Epithelial cell of esophagus (primary cell): ENCODE measurements at regions not wholly inside any gene's neighbourhood (a gene's known extent, or its start where the extent isn't known, plus 50 kb on each side); places are given as distances from the start of the nearest gene placed in this dataset.
A peak's percentile ranks its signal among the peaks of the same experiment; 100 is the strongest.

Experiments
- DNase-seq: peaks from one replicate; pipeline ENCODE4 v3.0.0; 2010; ENCODE audit warnings: low read depth
- H3K4me3 ChIP-seq: 2 replicates; pipeline ENCODE4 v1.5.1; 2011; ENCODE audit warnings: mild to moderate bottlenecking, low read length, control low read depth
- TF ChIP-seq, protein P1 (sequence below): IDR thresholded peaks from 2 replicates; pipeline ENCODE4 v1.5.1; 2011; ENCODE audit warnings: low read depth, mild to moderate bottlenecking, low read length, control low read depth, inconsistent platforms; ENCODE audit not compliant: insufficient read depth; ENCODE audit errors: missing control alignments

DNA sequence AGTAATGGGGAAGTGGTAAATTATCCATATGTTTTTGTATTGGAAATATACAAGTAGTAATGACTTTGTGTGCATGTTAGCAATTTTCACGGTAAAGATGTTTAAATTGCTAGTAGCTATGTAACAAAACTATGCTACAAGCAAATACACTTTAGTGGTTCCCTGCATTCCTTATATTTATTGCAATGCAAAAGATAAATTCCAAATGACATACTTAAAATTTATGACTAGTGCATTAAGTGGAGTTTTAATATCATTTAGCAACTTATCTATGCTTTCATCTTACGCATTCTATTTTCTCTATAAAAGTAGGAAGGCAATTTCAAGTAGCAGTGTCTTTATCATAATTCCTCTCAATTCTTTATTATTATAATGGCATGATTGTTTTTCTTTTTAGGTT is 482.8 kb downstream of the SLITRK5 start:
- DNase-seq = no peak
- H3K4me3 ChIP-seq = no peak overlapping the region
- TF ChIP-seq, protein P1, sequence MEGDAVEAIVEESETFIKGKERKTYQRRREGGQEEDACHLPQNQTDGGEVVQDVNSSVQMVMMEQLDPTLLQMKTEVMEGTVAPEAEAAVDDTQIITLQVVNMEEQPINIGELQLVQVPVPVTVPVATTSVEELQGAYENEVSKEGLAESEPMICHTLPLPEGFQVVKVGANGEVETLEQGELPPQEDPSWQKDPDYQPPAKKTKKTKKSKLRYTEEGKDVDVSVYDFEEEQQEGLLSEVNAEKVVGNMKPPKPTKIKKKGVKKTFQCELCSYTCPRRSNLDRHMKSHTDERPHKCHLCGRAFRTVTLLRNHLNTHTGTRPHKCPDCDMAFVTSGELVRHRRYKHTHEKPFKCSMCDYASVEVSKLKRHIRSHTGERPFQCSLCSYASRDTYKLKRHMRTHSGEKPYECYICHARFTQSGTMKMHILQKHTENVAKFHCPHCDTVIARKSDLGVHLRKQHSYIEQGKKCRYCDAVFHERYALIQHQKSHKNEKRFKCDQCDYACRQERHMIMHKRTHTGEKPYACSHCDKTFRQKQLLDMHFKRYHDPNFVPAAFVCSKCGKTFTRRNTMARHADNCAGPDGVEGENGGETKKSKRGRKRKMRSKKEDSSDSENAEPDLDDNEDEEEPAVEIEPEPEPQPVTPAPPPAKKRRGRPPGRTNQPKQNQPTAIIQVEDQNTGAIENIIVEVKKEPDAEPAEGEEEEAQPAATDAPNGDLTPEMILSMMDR = no peak

DNA sequence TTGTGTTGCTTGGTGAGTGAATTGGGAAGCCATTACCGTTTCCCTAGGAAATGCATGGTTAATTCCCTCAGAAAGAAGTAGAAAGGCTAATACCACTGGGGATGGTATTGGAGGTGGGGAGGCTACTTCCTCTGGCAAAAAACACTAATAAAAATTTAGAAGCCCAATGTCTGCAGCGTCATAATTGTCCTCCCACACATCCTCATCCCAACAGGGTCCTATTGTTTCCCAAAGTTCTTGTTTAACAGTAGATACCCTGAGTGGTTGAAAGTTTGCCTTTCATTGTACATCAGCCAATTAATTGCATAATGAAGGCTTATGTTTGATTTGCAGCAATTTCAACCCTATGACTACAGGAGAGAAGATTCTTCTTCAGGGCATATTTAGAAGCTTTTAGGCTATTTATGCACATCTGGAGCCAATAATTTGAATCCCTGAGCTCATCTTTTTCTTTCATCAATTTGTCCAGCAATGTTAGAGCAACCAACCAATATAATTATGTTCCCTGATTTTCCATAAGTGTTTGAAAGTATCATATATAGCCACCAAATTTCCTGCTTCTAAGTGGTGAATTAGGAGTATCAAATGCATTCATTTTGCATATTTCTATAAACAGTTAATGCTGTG is 491.0 kb downstream of the SLITRK5 start:
- DNase-seq = no peak
- no peak overlapping the region for H3K4me3 ChIP-seq
- TF ChIP-seq, protein P1 = no peak

DNA sequence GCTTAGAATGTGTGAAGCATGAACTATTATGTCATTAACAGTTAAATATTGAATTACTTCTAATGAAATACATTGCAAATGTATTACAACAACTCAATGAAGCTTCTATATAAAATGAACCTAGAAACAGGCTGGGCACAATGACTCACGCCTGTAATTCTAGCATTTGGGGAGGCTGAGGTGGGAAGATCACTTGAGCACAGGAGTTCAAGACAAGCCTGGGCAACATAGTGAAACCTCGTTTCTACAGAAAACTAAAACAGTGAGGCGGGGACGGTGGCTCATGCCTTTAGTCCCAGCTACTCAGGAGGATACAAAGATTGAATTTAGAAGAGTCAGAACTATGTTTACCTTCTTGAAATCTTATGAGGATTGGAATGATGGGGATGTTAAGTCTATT is 505.1 kb downstream of the SLITRK5 start:
- TF ChIP-seq, protein P1 = no peak

DNA sequence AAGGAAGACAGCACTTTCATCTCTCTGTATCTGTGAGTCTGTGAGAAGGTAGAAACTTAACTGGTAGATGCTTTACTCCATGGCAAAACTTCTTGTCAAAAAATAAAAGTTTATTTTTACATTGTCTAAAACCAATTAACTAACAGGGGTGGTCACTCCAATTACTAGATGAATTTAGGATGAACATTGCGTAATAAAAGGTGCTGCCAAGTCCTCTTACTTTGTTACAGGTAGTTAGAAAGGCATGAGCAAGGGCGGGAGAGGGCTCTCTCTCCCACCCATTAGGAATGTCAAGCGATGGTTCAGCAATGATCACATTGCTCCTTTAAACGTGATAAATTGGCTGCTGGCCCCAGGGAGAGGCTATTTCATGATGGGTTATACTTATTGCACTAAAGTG is 512.3 kb downstream of the SLITRK5 start:
- TF ChIP-seq, protein P1 = no peak
- no peak for DNase-seq
- H3K4me3 ChIP-seq = no peak overlapping the region

More for the DNA sequence above, 505.1 kb downstream of the SLITRK5 start:
- H3K4me3 ChIP-seq = no peak overlapping the region
- DNase-seq = peak; percentile 51

DNA sequence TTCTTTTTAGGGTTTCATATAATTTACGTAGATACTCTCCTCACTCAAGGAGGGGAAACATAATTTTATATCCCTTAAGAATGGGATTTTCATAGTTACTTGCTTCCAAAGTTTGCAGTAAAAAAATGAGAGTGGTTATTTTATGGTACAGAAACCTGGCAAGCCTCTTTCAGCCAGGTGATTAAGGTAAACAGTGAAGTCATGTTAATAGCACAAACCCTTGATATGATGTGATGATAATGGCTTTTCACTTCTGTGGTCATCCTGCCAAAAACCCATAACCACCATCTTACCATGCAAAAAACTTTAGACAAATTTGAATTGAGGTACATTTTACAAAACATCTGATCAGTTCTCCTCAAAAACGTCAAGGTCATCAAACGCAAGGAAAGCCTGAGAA is 517.8 kb downstream of the SLITRK5 start:
- no peak for DNase-seq
- TF ChIP-seq, protein P1 = no peak

DNA sequence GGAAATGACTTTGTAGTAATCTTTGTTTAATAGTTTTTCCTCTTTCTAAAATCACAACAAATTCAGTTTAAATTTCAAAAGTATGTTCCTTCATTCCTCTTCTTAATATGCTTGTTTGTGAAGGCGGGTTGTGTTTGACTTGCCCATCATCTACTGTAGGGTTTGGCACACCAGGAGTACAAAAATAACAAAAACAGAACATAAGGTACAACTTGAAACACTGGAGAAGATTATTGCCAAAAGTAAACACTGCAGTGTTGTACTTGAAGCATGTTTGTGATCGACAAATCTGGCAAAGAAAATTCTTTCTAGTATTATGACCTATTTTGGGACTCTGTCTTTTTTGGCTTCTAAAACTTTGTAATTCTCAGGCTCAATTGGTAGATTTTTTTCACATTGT is 518.6 kb downstream of the SLITRK5 start:
- TF ChIP-seq, protein P1 = no peak
- no peak for DNase-seq
- no peak overlapping the region for H3K4me3 ChIP-seq

More for the DNA sequence above, 517.8 kb downstream of the SLITRK5 start:
- no peak overlapping the region for H3K4me3 ChIP-seq

DNA sequence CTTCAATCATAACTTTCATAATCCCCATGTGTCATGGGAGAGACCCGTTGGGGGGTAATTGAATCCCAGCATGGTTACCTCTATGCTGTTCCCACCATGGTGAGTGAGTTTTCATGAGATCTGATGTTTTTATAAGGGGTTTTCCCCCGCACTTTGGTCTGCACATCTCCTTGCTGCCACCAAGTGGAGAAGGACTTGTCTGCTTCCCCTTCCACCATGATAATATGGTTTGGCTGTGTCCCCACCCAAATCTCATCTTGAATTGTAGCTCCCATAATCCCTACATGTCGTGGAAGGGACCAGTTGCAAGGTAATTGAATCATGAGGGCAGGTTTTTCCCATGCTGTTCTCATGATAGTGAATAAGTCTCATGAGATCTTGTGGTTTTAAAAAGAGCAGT is 524.9 kb downstream of the SLITRK5 start:
- DNase-seq = no peak
- TF ChIP-seq, protein P1 = no peak
- H3K4me3 ChIP-seq = no peak overlapping the region
